Body of pancreas (tissue), 4 donors: ENCODE measurements at regions not wholly inside any gene's neighbourhood (a gene's known extent, or its start where the extent isn't known, plus 50 kb on each side); places are given as distances from the start of the nearest gene placed in this dataset.

Source experiments
- CTCF ChIP-seq, 7 experiments: fragments of 450-650 bp in 4 of 7; fragments of 200-600 bp in 3 of 7; sonication (generic) in 3 of 7; IDR thresholded peaks; one replicate each; pipeline ENCODE4 v1.5.1; 2016 to 2019; ENCODE audit warnings: antibody characterized with exemption in 7 of 7
- POLR2A ChIP-seq, 3 donors: fragments of 450-650 bp; IDR thresholded peaks; one replicate each; pipeline ENCODE4 v1.6.1; 2016; ENCODE audit warnings: antibody characterized with exemption in 3 of 3, mild to moderate bottlenecking in 2 of 3

DNA sequence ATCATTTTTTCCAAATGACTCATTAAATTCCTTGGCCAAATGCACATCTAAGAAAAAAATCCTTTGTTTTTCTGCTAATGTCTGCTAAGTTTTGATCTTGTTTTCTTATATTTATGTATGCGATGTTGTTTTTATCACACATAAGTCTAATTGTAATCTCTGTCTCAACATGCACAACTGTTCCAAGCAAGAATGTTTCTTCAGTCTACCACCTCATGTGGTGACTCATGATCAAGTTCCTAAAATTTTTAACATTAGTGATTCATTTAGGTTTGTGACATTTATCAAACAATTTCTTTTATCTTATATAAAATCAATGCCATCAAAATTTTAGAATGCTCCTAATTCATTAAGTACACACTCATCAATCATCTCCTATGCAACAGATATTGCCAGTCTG, 763.9 kb upstream of the FAM174A start:
- TF ChIP-seq CTCF (IDR thresholded peaks at IDR 0.05) = no peak
- TF ChIP-seq POLR2A (IDR thresholded peaks at IDR 0.05) = no peak
